ENCODE measurements at regions not wholly inside any gene's neighbourhood (a gene's known extent, or its start where the extent isn't known, plus 50 kb on each side); places are given as distances from the start of the nearest gene placed in this dataset.
"Not testable (repeated sequence)": the region's sequence is repeated elsewhere in the genome, so short reads cannot be mapped to it uniquely, and the experiment has no call there.

DNA sequence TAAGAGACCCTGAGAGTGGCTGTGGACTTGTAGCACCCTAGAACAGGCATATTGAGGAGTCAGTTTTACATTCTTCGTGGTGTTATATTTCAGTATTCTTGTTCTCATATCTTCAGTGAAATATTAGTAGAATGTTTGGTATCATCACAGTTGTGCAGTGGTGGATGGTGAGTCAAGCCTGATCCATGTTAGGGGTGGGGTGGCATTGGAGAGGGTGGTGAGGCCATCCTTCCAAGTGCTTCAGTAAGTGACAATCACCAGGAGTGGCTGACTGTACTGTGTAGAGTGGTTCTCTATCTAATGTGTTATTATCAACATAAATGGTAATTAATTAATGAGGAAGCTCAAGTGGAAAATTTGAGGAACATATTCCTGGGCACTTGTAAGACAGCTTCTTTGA lies 197.7 kb upstream of the SLC16A7 start:
- H2AFZ ChIP-seq, result no peak overlapping the region
- no peak overlapping the region for H3K27ac ChIP-seq
- H3K4me2 ChIP-seq, result no peak overlapping the region
- no peak for DNase-seq (ENCODE audit: low spot score)
- H3K9me2 ChIP-seq (replicated peaks; ENCODE audit: insufficient read depth), result no peaks in the 10 kb centered on the region
- no peaks in the 10 kb centered on the region for H3K36me3 ChIP-seq (replicated peaks; ENCODE audit: insufficient read depth, low read depth)
- no peaks in the 10 kb centered on the region for H4K20me1 ChIP-seq (ENCODE audit: insufficient read depth, poor library complexity, severe bottlenecking)
- H3K79me2 ChIP-seq, result no peaks in the 10 kb centered on the region
- H3K4me3 ChIP-seq, result no peak overlapping the region
- WGBS (ENCODE audit: low lambda C conversion rate, missing lambda C conversion rate), result 95% methylated on average over 1 of the region's 1 CpG
- no peaks in the 10 kb centered on the region for H3K9me3 ChIP-seq (ENCODE audit: low read depth)
- H3K27me3 ChIP-seq, result no peaks in the 10 kb centered on the region
- no peaks in the 10 kb centered on the region for H3K4me1 ChIP-seq (ENCODE audit: insufficient read depth)
- TF ChIP-seq EZH2phosphoT487 (IDR thresholded peaks at IDR 0.05; ENCODE audit: low read depth, severe bottlenecking, unreplicated experiment) (no peak), EZH2 (IDR thresholded peaks at IDR 0.05; ENCODE audit: borderline replicate concordance) (no peak)
- TF ChIP-seq, protein P1, sequence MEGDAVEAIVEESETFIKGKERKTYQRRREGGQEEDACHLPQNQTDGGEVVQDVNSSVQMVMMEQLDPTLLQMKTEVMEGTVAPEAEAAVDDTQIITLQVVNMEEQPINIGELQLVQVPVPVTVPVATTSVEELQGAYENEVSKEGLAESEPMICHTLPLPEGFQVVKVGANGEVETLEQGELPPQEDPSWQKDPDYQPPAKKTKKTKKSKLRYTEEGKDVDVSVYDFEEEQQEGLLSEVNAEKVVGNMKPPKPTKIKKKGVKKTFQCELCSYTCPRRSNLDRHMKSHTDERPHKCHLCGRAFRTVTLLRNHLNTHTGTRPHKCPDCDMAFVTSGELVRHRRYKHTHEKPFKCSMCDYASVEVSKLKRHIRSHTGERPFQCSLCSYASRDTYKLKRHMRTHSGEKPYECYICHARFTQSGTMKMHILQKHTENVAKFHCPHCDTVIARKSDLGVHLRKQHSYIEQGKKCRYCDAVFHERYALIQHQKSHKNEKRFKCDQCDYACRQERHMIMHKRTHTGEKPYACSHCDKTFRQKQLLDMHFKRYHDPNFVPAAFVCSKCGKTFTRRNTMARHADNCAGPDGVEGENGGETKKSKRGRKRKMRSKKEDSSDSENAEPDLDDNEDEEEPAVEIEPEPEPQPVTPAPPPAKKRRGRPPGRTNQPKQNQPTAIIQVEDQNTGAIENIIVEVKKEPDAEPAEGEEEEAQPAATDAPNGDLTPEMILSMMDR (IDR thresholded peaks at IDR 0.05; ENCODE audit: poor library complexity), result no peak

DNA sequence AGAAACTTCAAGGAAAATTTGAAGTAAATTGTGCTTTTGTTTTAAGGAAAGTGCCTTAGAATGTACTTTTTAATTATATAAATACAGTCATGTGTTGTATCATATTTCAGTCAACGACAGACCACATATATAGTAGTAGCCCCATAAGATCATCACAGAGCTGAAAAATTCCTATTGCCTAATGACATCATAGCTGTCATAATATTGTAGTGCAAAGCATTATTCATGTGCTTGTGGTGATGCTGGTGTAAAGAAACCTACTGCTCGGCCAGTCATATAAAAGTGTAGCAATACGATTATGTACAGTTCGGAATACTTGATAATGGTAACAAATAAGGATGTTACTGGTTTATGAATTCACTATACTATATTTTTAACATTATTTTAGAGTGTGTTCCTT lies 198.9 kb upstream of the SLC16A7 start:
- no peaks in the 10 kb centered on the region for H3K4me1 ChIP-seq (ENCODE audit: insufficient read depth)
- H3K79me2 ChIP-seq, result no peaks in the 10 kb centered on the region
- no peaks in the 10 kb centered on the region for H3K36me3 ChIP-seq (replicated peaks; ENCODE audit: insufficient read depth, low read depth)
- no peak for DNase-seq (ENCODE audit: low spot score)
- no peak overlapping the region for H2AFZ ChIP-seq
- H3K9me3 ChIP-seq (ENCODE audit: low read depth), result no peaks in the 10 kb centered on the region
- WGBS (ENCODE audit: low lambda C conversion rate, missing lambda C conversion rate), result 83% methylated on average over 4 of the region's 4 CpGs
- no peak overlapping the region for H3K4me3 ChIP-seq
- H3K27me3 ChIP-seq, result no peaks in the 10 kb centered on the region
- no peak overlapping the region for H3K4me2 ChIP-seq
- no peaks in the 10 kb centered on the region for H3K9me2 ChIP-seq (replicated peaks; ENCODE audit: insufficient read depth)
- no peak overlapping the region for H3K27ac ChIP-seq
- H4K20me1 ChIP-seq (ENCODE audit: insufficient read depth, poor library complexity, severe bottlenecking), result no peaks in the 10 kb centered on the region
- TF ChIP-seq EZH2phosphoT487 (IDR thresholded peaks at IDR 0.05; ENCODE audit: low read depth, severe bottlenecking, unreplicated experiment), result no peak
- TF ChIP-seq, protein P1 (IDR thresholded peaks at IDR 0.05; ENCODE audit: poor library complexity), result no peak
- no peak for TF ChIP-seq EZH2 (IDR thresholded peaks at IDR 0.05; ENCODE audit: borderline replicate concordance)

DNA sequence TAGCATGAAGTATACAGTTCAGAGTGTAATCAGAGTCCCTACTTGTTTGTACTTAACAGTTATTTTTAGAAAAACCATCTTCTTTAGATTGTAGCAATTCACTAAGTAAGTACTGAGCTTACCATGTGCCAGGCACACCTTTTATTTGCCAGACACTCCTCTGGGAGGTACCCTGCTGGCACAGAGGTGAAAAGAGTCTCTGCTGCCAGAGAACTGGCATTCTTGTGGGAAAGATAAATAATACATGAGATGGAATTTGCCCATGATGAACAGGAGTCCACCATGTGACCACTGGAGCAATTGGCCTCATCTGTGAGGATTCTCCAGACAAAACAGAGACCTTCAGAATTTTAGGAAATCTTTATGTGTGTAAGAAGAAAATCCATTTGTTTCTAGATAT lies 199.3 kb upstream of the SLC16A7 start:
- Histone ChIP-seq H2AFZ (no peak overlapping the region), H3K36me3 (replicated peaks; ENCODE audit: insufficient read depth, low read depth) (no peaks in the 10 kb centered on the region), H4K20me1 (ENCODE audit: insufficient read depth, poor library complexity, severe bottlenecking) (no peaks in the 10 kb centered on the region), H3K27ac (no peak overlapping the region), H3K9me3 (ENCODE audit: low read depth) (no peaks in the 10 kb centered on the region), H3K4me1 (ENCODE audit: insufficient read depth) (no peaks in the 10 kb centered on the region), H3K27me3 (no peaks in the 10 kb centered on the region), H3K4me2 (no peak overlapping the region), H3K79me2 (no peaks in the 10 kb centered on the region), H3K9me2 (replicated peaks; ENCODE audit: insufficient read depth) (no peaks in the 10 kb centered on the region), H3K4me3 (no peak overlapping the region)
- DNase-seq (ENCODE audit: low spot score), result no peak
- TF ChIP-seq EZH2 (IDR thresholded peaks at IDR 0.05; ENCODE audit: borderline replicate concordance) (no peak), EZH2phosphoT487 (IDR thresholded peaks at IDR 0.05; ENCODE audit: low read depth, severe bottlenecking, unreplicated experiment) (no peak)
- TF ChIP-seq, protein P1 (IDR thresholded peaks at IDR 0.05; ENCODE audit: poor library complexity), result no peak

DNA sequence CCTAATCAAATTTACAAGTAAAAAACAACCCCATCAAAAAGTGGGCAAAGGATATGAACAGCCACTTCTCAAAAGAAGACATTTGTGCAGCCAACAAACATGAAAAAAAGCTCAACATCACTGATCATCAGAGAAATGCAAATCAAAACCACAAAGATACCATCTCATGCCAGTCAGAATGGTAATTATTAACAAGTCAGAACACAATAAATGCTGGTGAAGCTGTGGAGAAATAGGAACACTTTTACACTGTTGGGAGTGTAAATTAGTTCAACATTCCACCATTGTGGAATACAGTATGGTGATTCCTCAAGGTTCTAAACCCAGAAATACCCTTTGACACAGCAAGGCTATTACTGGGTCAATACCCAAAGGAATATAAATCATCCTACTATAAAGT lies 200.5 kb upstream of the SLC16A7 start:
- H3K4me1 ChIP-seq (ENCODE audit: insufficient read depth); H3K4me2 ChIP-seq; H3K36me3 ChIP-seq (replicated peaks; ENCODE audit: insufficient read depth, low read depth); H3K4me3 ChIP-seq; H4K20me1 ChIP-seq (ENCODE audit: insufficient read depth, poor library complexity, severe bottlenecking); H3K9me2 ChIP-seq (replicated peaks; ENCODE audit: insufficient read depth); H3K27me3 ChIP-seq; DNase-seq (ENCODE audit: low spot score); H3K9me3 ChIP-seq (ENCODE audit: low read depth); H3K79me2 ChIP-seq; H3K27ac ChIP-seq; H2AFZ ChIP-seq: not testable (repeated sequence)

All from hepatocyte (in vitro differentiated cells).